OCI-LY1 (cell line): ENCODE measurements at regions not wholly inside any gene's neighbourhood (a gene's known extent, or its start where the extent isn't known, plus 50 kb on each side); places are given as distances from the start of the nearest gene placed in this dataset.

Experiments
- EZH2 ChIP-seq: fragments of 200-600 bp; sonication (generic), shearing (Covaris generic); IDR thresholded peaks from 2 replicates; pipeline ENCODE4 v1.8.0; 2017; ENCODE audit warnings: borderline replicate concordance, mixed run types, mild to moderate bottlenecking, antibody characterized with exemption, low read length, moderate library complexity, mixed read lengths
- TF ChIP-seq, protein P1 (sequence below): fragments of 200-600 bp; sonication (generic), shearing (Covaris generic); IDR thresholded peaks from 2 replicates; pipeline ENCODE4 v1.5.1; 2017; ENCODE audit warnings: mild to moderate bottlenecking, antibody characterized with exemption, low read length, moderate library complexity, mixed read lengths

GRCh38 chr1:239186487-239186886 lies 199.9 kb upstream of the CHRM3 start:
- TF ChIP-seq, protein P1, sequence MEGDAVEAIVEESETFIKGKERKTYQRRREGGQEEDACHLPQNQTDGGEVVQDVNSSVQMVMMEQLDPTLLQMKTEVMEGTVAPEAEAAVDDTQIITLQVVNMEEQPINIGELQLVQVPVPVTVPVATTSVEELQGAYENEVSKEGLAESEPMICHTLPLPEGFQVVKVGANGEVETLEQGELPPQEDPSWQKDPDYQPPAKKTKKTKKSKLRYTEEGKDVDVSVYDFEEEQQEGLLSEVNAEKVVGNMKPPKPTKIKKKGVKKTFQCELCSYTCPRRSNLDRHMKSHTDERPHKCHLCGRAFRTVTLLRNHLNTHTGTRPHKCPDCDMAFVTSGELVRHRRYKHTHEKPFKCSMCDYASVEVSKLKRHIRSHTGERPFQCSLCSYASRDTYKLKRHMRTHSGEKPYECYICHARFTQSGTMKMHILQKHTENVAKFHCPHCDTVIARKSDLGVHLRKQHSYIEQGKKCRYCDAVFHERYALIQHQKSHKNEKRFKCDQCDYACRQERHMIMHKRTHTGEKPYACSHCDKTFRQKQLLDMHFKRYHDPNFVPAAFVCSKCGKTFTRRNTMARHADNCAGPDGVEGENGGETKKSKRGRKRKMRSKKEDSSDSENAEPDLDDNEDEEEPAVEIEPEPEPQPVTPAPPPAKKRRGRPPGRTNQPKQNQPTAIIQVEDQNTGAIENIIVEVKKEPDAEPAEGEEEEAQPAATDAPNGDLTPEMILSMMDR: no peak
- TF ChIP-seq EZH2: no peak
